ENCODE measurements at regions not wholly inside any gene's neighbourhood (a gene's known extent, or its start where the extent isn't known, plus 50 kb on each side); places are given as distances from the start of the nearest gene placed in this dataset.
A peak's percentile ranks its signal among the peaks of the same experiment; 100 is the strongest.
"Not testable (repeated sequence)": the region's sequence is repeated elsewhere in the genome, so short reads cannot be mapped to it uniquely, and the experiment has no call there.

DNA sequence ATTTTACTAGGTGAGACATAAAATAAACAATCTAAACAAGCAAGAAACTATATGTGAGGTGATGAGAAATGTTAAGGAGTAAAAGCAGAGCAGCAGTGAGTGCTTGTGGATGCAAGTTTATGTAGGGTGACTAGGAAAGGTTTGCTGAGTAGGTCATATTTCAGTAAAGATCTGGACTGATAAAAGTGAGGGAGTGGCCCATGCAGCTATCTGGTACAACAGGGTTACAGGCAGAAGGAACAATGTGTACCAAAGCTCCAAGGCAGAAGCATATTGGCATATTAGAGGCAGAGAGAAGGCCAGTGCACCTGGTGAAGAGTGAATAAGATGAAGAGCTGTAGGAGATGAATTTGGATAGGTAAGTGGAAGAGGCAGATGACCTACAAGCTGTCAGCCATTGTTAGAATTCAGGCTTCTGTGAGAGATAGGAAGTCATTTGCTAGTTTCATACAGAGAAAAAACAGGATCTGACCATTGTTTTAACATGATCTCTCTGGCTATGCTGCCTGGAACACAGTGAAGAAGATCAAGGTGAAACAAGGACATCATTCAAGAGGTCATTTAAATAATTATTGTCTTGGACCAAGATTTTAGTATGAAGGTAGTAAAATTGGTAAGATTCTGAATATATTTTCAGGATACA, 274.6 kb downstream of the ANKRD50 start:
- H3K4me1 ChIP-seq (ENCODE audit: control insufficient read depth in 1 of 2, insufficient read depth in 2 of 2, low read length in 2 of 2): no peaks in the 10 kb centered on the region
- no peak for ATAC-seq (ENCODE audit: low FRiP score)
- H3K9me3 ChIP-seq (ENCODE audit: control insufficient read depth, low read length): no peaks in the 10 kb centered on the region
- intact Hi-C loops (cut with DNase I): no loop called here
- no peak overlapping the region for H3K4me3 ChIP-seq (ENCODE audit: low read length in 2 of 2)
- no peaks in the 10 kb centered on the region for H3K36me3 ChIP-seq (ENCODE audit: control insufficient read depth in 1 of 2, insufficient read depth in 2 of 2, low read length in 1 of 2)
- no peak for DNase-seq
- H3K27me3 ChIP-seq (ENCODE audit: control insufficient read depth in 1 of 2, insufficient read depth in 2 of 2, low read length in 1 of 2): no peaks in the 10 kb centered on the region
- no peak overlapping the region for H3K27ac ChIP-seq (ENCODE audit: low read depth in 1 of 2, low read length in 2 of 2)

DNA sequence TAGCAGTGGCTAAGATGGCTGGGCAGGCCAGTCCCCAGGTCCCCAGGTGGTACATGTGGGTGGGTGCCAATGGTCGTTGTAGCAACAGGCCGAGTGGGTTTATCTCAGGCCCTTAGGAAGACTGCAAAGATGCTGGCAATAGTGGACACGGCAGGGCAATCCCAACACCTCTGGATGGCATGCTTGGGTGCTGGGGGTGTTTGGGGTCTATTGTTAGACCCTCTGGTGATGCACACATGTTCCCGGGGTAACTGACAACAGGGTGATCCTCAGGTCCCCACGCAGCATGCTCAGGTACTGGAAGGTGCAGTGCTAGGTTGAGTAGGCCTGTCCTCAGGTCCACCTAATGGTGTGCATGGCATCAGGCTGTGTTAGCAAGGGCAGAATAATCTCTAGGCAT, 267.5 kb downstream of the ANKRD50 start:
- Histone ChIP-seq H3K4me3 (ENCODE audit: low read length in 2 of 2) (no peak overlapping the region), H3K9me3 (ENCODE audit: control insufficient read depth, low read length) (peaks cover 2% of the 10 kb centered on the region), H3K36me3 (ENCODE audit: control insufficient read depth in 1 of 2, insufficient read depth in 2 of 2, low read length in 1 of 2) (no peaks in the 10 kb centered on the region), H3K4me1 (ENCODE audit: control insufficient read depth in 1 of 2, insufficient read depth in 2 of 2, low read length in 2 of 2) (no peaks in the 10 kb centered on the region), H3K27ac (ENCODE audit: low read depth in 1 of 2, low read length in 2 of 2) (no peak overlapping the region), H3K27me3 (ENCODE audit: control insufficient read depth in 1 of 2, insufficient read depth in 2 of 2, low read length in 1 of 2) (no peaks in the 10 kb centered on the region)
- ATAC-seq (ENCODE audit: low FRiP score): no peak
- DNase-seq: peak in 1 of 2 donors; percentile 58
- WGBS, 2 donors: 95 to 99% methylated on average over 5 of the region's 5 CpGs
- intact Hi-C loops (cut with DNase I): no loop called here

DNA sequence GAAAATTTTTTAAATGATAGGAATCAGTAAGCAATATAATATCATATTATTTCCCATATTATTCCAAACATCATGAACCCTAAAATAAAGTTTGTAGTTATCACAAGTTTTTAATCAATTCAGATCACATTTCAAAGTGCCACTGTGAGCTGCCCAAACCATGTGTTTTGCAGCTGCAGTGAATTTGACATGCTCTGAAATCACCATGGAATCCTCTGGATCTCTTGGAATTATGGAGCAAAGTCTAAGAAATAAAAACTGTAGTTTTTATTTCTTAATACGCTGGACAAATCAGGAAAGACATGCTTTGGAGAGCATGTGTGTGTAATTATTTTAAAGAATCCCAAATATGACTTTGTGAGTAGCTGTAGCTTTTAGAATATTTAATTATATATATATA, 262.7 kb downstream of the ANKRD50 start:
- Histone ChIP-seq H3K27ac (ENCODE audit: low read depth in 1 of 2, low read length in 2 of 2) (no peak overlapping the region), H3K27me3 (ENCODE audit: control insufficient read depth in 1 of 2, insufficient read depth in 2 of 2, low read length in 1 of 2) (no peaks in the 10 kb centered on the region), H3K4me1 (ENCODE audit: control insufficient read depth in 1 of 2, insufficient read depth in 2 of 2, low read length in 2 of 2) (no peaks in the 10 kb centered on the region), H3K4me3 (ENCODE audit: low read length in 2 of 2) (no peak overlapping the region), H3K36me3 (ENCODE audit: control insufficient read depth in 1 of 2, insufficient read depth in 2 of 2, low read length in 1 of 2) (no peaks in the 10 kb centered on the region), H3K9me3 (ENCODE audit: control insufficient read depth, low read length) (no peaks in the 10 kb centered on the region)
- no peak for ATAC-seq (ENCODE audit: low FRiP score)
- WGBS, 2 donors: 95 to 98% methylated on average over 1 of the region's 1 CpG
- intact Hi-C loops (cut with DNase I): no loop called here
- DNase-seq: no peak

DNA sequence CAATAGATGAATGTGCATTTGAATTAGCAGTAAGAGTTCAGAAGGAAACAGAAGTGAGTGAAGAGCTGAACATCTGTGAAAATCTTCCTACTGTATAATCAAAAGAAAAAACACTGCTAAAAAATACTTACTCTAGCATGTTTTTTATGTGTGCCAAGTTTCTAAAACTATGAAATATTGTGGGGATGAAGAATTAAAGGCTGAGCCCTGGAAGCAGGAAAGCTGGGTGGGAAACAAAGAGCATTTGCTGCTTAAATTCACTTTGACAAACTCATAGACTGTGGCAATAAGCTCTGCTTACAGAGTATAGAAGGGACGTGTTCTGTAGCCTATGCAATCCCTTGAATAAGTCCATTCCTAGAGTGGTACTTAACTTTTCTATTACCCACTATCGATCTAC, 261.7 kb downstream of the ANKRD50 start:
- H3K27me3 ChIP-seq (ENCODE audit: control insufficient read depth in 1 of 2, insufficient read depth in 2 of 2, low read length in 1 of 2): no peaks in the 10 kb centered on the region
- no peaks in the 10 kb centered on the region for H3K36me3 ChIP-seq (ENCODE audit: control insufficient read depth in 1 of 2, insufficient read depth in 2 of 2, low read length in 1 of 2)
- no peaks in the 10 kb centered on the region for H3K9me3 ChIP-seq (ENCODE audit: control insufficient read depth, low read length)
- DNase-seq (no peak), ATAC-seq (ENCODE audit: low FRiP score) (no peak)
- no peak overlapping the region for H3K27ac ChIP-seq (ENCODE audit: low read depth in 1 of 2, low read length in 2 of 2)
- H3K4me3 ChIP-seq (ENCODE audit: low read length in 2 of 2): no peak overlapping the region
- no peaks in the 10 kb centered on the region for H3K4me1 ChIP-seq (ENCODE audit: control insufficient read depth in 1 of 2, insufficient read depth in 2 of 2, low read length in 2 of 2)
- intact Hi-C loops (cut with DNase I): no loop called here
- WGBS, 2 donors: 78 to 83% methylated on average over 2 of the region's 2 CpGs

DNA sequence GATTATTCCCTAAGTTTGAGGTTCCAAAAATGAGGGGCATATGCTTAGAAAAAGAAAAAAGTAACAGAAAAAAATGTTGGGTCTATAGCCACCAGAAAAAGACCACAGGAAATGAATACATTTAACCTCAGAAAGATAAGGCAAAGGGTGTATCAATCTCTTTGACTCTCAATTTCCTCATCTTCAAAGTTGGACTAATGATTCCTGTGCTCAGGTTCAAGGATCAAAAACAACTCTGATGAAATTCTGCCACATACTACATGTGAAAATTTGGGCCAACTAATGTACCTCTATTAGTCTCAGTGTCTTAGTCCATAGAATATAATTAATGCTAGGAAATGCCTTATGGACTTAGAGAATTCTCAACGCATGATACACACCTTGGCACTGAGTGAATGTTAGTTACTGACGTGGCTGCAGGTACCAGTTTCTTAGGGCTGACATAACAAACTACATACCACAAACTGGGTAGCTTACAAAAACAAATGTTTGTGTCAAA, 257.7 kb downstream of the ANKRD50 start:
- 76 to 81% methylated on average over 2 of the region's 2 CpGs for WGBS, 2 donors
- intact Hi-C loops (cut with DNase I): no loop called here
- ATAC-seq (ENCODE audit: low FRiP score): no peak

DNA sequence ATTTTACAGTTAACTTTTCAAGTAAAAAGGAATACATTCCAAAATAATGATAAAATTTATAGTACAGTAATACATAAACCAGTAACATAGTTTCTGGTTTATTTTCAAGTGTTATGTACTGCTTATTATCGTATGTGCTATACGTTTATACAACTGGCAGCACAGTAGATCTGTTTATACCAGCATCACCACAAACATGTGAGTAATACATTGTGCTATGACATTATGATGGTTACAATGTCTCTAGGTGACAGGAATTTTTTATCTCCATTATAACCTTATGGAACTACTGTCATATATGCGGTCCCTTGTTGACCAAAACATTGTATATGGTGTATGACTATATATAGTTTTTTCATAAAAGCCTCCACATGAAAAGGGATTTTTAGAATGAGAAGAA, 256.9 kb downstream of the ANKRD50 start:
- 87 to 96% methylated on average over 3 of the region's 3 CpGs for WGBS, 2 donors
- Histone ChIP-seq H3K4me1 (ENCODE audit: control insufficient read depth in 1 of 2, insufficient read depth in 2 of 2, low read length in 2 of 2) (no peaks in the 10 kb centered on the region), H3K4me3 (ENCODE audit: low read length in 2 of 2) (no peak overlapping the region), H3K36me3 (ENCODE audit: control insufficient read depth in 1 of 2, insufficient read depth in 2 of 2, low read length in 1 of 2) (no peaks in the 10 kb centered on the region), H3K27ac (ENCODE audit: low read depth in 1 of 2, low read length in 2 of 2) (no peak overlapping the region), H3K9me3 (ENCODE audit: control insufficient read depth, low read length) (peaks cover 1% of the 10 kb centered on the region), H3K27me3 (ENCODE audit: control insufficient read depth in 1 of 2, insufficient read depth in 2 of 2, low read length in 1 of 2) (no peaks in the 10 kb centered on the region)
- no peak for DNase-seq
- no peak for ATAC-seq (ENCODE audit: low FRiP score)
- intact Hi-C loops (cut with DNase I): no loop called here

More for the DNA sequence above, 257.7 kb downstream of the ANKRD50 start:
- H3K4me3 ChIP-seq (ENCODE audit: low read length in 2 of 2): no peak overlapping the region
- H3K27ac ChIP-seq (ENCODE audit: low read depth in 1 of 2, low read length in 2 of 2): no peak overlapping the region
- DNase-seq: no peak
- H3K9me3 ChIP-seq (ENCODE audit: control insufficient read depth, low read length): no peaks in the 10 kb centered on the region
- no peaks in the 10 kb centered on the region for H3K4me1 ChIP-seq (ENCODE audit: control insufficient read depth in 1 of 2, insufficient read depth in 2 of 2, low read length in 2 of 2)
- H3K36me3 ChIP-seq (ENCODE audit: control insufficient read depth in 1 of 2, insufficient read depth in 2 of 2, low read length in 1 of 2): no peaks in the 10 kb centered on the region
- H3K27me3 ChIP-seq (ENCODE audit: control insufficient read depth in 1 of 2, insufficient read depth in 2 of 2, low read length in 1 of 2): no peaks in the 10 kb centered on the region

DNA sequence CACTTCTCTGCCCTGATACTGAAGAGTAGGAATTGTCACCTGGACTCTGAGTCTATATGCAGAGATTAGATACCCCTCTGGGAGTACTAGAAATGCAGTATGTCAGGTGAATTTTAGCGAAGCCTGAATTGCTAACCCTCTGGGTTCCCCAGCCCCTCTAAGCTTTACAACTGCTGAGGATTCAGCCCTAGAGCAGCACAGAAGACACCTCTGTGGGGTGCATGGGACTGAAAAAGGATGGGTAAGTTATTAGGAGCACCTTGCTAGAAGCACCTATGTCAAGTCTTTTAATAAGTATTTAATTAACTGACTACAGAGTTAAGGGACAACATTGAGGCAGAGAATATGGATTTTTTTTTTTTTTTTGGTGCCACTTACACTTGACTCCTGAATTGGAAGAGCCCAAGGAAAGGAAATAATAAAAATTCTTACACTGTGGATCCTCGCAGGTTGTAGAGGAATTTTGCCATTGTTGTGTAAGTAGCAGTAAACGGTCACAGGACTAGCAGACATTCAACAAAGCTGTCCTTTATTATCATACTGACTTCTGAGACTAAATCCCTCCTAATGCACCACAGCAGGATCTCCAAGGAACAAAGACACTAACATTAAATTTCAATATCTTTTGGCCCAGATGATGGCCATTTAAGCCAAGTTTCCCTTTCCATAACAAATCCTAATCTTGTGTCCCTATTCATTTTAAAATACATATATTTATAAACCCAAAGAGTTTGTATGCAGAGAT, 253.2 kb downstream of the ANKRD50 start:
- Histone ChIP-seq H3K36me3 (ENCODE audit: control insufficient read depth in 1 of 2, insufficient read depth in 2 of 2, low read length in 1 of 2) (no peaks in the 10 kb centered on the region), H3K9me3 (ENCODE audit: control insufficient read depth, low read length) (peaks cover 4% of the 10 kb centered on the region), H3K27me3 (ENCODE audit: control insufficient read depth in 1 of 2, insufficient read depth in 2 of 2, low read length in 1 of 2) (no peaks in the 10 kb centered on the region), H3K4me3 (ENCODE audit: low read length in 2 of 2) (no peak overlapping the region), H3K4me1 (ENCODE audit: control insufficient read depth in 1 of 2, insufficient read depth in 2 of 2, low read length in 2 of 2) (no peaks in the 10 kb centered on the region), H3K27ac (ENCODE audit: low read depth in 1 of 2, low read length in 2 of 2) (no peak overlapping the region)
- no peak for ATAC-seq (ENCODE audit: low FRiP score)
- 72 to 76% methylated on average over 3 of the region's 3 CpGs for WGBS, 2 donors
- intact Hi-C loops (cut with DNase I): no loop called here
- DNase-seq: no peak

DNA sequence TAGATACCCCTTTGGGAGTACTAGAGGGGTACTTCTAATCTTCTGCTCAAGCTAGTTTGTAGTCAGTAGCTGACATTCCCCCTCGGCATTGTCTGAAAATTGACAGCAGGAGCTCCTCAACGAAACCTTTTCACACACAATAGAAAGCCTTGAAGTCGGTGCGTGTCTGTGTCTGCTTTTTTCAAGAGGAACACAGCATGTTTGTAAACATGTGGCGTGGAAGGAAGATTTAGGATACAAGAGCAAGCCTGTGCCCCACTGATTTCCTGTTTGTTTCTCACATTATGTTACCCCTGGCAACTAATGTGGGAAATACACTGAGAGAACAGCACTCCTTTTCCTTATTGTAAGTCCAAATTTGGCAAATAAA, 252.6 kb downstream of the ANKRD50 start:
- intact Hi-C loops (cut with DNase I): no loop called here

DNA sequence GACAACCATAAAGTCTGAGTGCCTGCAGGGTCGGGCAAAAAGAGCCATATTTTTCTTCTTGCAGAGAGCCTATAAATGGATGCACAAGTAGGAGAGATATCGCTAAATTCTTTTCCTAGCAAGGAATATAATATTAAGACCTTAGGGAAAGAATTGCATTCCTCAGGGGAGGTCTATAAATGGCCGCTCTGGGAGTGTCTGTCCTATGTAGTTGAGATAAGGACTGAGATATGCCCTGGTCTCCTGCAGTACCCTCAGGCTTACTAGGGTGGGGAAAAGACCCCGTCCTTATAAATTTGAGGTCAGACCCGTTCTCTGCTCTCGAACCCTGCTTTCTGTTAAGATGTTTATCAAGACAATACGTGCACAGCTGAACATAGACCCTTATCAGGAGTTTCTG, 250.9 kb downstream of the ANKRD50 start:
- intact Hi-C loops (cut with DNase I); H3K27ac ChIP-seq (ENCODE audit: low read depth in 1 of 2, low read length in 2 of 2); DNase-seq; ATAC-seq (ENCODE audit: low FRiP score); H3K4me1 ChIP-seq (ENCODE audit: control insufficient read depth in 1 of 2, insufficient read depth in 2 of 2, low read length in 2 of 2); H3K27me3 ChIP-seq (ENCODE audit: control insufficient read depth in 1 of 2, insufficient read depth in 2 of 2, low read length in 1 of 2); H3K36me3 ChIP-seq (ENCODE audit: control insufficient read depth in 1 of 2, insufficient read depth in 2 of 2, low read length in 1 of 2); H3K4me3 ChIP-seq (ENCODE audit: low read length in 2 of 2); H3K9me3 ChIP-seq (ENCODE audit: control insufficient read depth, low read length): not testable (repeated sequence)
- 93 to 95% methylated on average over 7 of the region's 7 CpGs for WGBS, 2 donors

More for the DNA sequence above, 252.6 kb downstream of the ANKRD50 start:
- ATAC-seq (ENCODE audit: low FRiP score) (no peak), DNase-seq (no peak)
- Histone ChIP-seq H3K4me3 (ENCODE audit: low read length in 2 of 2) (no peak overlapping the region), H3K36me3 (ENCODE audit: control insufficient read depth in 1 of 2, insufficient read depth in 2 of 2, low read length in 1 of 2) (no peaks in the 10 kb centered on the region), H3K27me3 (ENCODE audit: control insufficient read depth in 1 of 2, insufficient read depth in 2 of 2, low read length in 1 of 2) (no peaks in the 10 kb centered on the region), H3K27ac (ENCODE audit: low read depth in 1 of 2, low read length in 2 of 2) (no peak overlapping the region), H3K9me3 (ENCODE audit: control insufficient read depth, low read length) (peaks cover 4% of the 10 kb centered on the region), H3K4me1 (ENCODE audit: control insufficient read depth in 1 of 2, insufficient read depth in 2 of 2, low read length in 2 of 2) (no peaks in the 10 kb centered on the region)
- WGBS, 2 donors: 32 to 39% methylated on average over 5 of the region's 5 CpGs

Data from aorta (tissue), 5 donors.